GM23248 (cell line): ENCODE measurements at regions not wholly inside any gene's neighbourhood (a gene's known extent, or its start where the extent isn't known, plus 50 kb on each side); places are given as distances from the start of the nearest gene placed in this dataset.

ENCODE experiments used
- EZH2 ChIP-seq: fragments of 200-600 bp; sonication (generic); IDR thresholded peaks from 2 replicates; pipeline ENCODE4 v1.6.1; 2018; ENCODE audit warnings: antibody characterized with exemption, mild to moderate bottlenecking; ENCODE audit not compliant: insufficient read depth, poor library complexity, severe bottlenecking
- EZH2phosphoT487 ChIP-seq: fragments of 200-600 bp; sonication (generic); IDR thresholded peaks from 2 replicates; pipeline ENCODE4 v1.6.1; 2018; ENCODE audit warnings: antibody characterized with exemption, moderate library complexity, mild to moderate bottlenecking, low read depth; ENCODE audit not compliant: insufficient read depth

DNA sequence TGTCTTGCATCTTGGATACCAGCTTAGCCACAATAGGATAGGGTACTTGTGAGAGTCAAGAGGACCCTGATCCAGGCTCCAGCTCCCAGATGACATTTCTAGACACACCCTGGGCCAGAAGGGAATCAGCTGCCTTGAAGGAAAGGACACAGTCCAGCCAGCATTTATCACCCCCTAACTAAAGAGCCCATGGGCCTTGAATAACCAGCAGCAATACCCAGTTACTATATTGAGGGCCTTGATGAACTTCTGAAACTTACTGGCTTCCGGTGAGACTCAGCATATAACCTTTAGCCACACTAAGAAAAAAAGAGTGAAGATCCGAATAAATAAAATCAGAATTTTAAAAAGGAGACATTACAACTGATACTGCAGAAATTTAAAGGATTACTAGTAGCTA, 1135.4 kb downstream of the LRFN5 start:
- TF ChIP-seq EZH2, result no peak
- TF ChIP-seq EZH2phosphoT487, result no peak
